ENCODE measurements at regions not wholly inside any gene's neighbourhood (a gene's known extent, or its start where the extent isn't known, plus 50 kb on each side); places are given as distances from the start of the nearest gene placed in this dataset.

DNA sequence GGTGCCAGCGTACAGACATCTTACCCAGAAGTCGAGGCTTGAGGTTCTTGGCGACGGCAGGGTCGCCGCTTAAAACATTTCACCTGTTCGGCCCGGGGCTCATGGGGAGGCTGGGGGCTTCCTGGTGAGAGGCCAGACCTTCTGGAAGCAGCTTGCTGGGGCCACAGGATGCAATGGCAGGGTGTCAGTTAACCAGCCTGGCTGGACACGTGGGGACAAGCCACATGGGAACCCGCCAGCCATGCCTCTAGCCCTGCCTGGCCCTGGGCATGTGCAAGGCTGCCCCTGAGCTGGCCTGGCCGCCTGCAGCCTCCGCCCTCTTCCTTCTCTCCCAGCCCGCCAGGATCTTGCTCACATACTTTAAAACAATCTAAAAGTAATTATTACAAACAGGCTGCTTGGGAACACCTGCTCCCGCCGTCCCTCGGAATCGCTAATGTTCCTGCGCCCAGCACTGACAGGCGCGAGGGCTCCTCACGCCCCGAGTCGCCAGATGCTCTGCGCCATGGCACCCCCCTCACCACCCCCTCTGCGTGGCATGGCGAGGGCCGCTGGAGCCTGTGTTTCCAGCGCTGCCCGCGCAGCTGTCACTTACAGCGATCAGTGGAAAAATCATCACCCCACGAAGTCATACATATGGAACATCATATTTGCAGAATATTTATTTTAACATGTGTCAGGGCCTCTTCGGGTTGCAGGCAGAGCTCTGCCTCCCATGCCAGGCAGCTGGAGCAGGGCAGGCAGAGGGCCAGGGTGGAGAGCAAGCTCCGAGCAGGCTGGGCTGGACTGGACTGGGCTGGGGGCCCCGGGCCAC is 188.7 kb upstream of the GSE1 start:
- DNase-seq (ENCODE audit: low read depth) = no peak

DNA sequence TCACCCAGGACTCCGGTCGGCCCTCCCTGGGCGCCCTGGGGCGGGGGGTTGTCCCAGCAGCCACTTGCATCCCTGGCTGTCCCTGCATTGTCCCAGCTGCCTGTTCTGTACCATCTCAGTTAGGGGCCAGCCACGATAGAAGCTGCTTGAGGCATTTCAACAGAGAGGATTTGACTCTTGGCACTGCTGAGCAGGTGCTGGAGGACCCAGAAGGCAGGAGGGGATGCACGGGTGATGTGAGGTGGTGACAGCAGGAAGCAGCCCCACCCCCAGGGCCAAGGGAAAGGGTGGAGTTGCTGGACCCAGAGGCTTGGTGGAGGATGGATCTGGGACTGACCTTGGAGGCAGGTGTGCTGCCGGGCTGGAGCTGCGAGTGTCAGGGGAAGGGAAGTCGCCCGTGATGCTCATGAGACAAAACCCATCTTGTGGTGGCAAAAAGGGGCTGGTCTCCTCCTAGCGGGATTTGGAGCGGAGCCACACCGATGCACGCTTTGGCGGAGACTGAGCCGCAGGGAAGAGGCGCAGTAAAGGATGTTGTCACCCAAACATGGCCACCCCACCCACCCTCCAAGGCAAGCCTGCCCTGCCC is 188.0 kb upstream of the GSE1 start:
- no peak for DNase-seq (ENCODE audit: low read depth)

DNA sequence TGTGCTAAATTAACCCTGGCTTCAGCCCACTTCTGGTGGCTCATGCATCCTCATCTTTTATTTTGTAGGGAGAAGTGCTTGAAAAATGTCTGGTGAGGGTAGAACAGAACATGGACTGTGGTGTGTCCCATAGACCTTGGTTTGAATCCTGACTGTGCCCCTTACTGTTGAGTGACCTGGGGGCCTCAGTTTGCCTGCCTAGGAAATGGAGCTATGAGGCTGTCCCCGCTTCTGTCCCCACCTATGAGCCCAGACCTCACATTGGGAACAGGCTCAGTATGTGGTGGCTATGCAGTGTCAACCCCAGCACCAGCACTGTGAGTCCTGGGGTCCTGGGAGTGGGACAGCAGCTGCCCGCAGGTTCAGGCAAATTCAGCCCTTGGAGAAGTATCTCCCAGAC is 186.3 kb upstream of the GSE1 start:
- no peak for DNase-seq (ENCODE audit: low read depth)

DNA sequence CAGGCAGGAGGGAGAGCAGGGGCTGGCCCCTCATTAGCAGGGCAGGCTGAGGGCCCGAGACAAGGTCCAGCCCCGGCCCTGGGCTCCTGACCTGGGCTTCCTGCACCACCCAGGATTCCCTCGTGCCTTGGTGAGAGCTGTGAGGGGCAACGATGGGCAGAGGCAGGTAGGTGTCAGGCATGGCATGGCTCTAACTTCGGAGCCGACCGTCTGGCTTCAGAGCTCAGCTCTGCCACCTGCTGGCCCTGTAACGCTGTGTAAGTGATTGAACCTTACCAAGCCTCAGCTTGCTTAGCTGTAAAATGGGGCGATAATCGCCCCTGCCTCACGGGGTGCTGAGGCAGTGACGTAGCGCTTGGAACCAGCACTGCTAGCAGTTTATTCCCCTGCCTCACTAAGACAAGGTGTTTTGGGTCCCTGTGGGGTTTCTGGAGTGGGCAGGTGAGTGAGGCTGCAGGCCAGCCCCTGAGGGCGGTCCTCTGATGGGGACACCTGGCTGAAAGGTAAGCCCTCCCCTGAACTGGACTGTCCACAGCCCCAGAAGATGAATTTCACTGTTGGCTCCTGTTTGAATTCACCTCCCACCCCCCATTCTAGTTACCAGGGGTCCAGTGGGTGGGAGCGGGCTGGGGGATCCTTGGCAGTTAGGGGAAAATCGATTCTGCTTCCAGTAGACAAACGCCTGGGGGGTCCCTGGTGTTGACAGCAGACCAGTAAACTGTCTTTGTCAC is 184.8 kb upstream of the GSE1 start:
- DNase-seq (ENCODE audit: low read depth) = no peak

DNA sequence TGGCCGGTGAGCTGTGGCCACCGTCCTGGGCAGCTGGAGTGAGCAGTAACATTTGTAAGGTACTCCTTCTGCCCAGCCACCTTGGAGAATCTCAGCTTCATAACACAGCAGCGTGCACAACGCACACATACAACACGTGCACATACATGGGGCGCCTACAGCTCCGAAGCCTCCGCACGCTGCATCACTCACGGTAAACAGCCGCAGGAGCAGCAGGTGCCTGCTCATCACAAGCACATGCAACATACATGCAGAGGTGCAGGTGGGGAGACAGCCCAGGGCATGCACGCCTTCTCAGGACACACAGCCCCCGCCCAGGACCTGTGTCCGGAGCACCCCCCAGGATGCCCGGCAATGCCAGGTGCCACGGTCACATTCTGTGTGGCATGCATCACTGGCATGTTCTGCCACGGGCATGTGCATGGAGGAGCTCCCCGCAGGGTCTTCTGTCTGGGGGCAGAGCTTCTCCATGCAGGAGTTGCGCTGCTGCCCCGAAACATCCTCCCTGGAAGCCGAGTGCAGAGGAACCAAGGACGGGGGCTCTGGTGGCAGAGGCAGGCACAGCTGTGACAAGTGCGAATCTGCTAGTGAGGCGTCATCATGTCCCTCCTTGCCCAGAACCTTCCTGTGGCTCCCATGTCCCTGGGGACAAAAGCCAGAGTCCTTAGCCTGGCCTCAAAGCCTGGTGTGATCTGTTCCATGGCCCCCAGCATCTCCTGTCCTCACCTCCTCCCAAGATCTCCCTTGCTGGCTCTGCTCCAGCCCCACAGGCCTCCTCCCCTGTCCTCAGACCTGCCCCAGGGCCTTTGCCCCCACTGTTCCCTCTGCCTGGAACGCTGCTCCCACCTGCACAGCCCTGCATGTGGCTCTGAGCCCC is 184.0 kb upstream of the GSE1 start:
- DNase-seq (ENCODE audit: low read depth) = no peak

DNA sequence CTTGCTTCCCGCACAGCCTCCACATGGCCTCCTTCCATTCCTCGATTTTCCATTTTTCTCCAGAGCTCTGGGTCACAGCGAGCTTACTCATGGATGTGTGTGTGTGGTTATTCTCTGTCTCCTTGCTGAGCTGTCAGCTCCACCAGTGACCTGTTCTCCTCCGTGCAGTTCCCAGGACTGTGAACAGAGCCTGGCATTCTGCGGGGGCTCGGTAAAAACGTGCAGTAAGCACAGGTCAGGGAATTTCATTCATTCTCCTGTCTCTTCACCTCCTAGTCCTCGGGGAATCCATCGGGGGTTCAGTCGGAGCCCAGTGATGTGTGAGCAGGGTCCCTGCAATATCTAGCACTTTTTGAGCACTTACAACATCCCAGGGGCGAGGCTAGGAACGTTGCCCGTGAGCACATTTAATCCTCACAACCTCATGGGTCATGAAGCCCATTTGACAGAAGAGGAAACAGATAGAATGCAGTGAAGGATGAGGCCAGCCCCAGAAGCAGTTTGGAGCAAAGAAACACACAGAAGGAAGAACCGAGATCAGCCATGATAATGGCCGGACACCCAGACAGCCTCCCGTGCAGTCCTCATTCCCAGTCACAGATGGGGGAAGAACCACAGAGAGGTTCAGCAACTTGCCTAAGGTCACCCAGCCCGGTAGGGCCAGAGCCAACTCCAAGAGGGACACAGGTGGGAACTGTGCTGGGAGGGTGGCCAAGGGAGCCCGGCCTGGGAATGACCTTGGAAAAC is 183.2 kb upstream of the GSE1 start:
- no peak for DNase-seq (ENCODE audit: low read depth)

DNA sequence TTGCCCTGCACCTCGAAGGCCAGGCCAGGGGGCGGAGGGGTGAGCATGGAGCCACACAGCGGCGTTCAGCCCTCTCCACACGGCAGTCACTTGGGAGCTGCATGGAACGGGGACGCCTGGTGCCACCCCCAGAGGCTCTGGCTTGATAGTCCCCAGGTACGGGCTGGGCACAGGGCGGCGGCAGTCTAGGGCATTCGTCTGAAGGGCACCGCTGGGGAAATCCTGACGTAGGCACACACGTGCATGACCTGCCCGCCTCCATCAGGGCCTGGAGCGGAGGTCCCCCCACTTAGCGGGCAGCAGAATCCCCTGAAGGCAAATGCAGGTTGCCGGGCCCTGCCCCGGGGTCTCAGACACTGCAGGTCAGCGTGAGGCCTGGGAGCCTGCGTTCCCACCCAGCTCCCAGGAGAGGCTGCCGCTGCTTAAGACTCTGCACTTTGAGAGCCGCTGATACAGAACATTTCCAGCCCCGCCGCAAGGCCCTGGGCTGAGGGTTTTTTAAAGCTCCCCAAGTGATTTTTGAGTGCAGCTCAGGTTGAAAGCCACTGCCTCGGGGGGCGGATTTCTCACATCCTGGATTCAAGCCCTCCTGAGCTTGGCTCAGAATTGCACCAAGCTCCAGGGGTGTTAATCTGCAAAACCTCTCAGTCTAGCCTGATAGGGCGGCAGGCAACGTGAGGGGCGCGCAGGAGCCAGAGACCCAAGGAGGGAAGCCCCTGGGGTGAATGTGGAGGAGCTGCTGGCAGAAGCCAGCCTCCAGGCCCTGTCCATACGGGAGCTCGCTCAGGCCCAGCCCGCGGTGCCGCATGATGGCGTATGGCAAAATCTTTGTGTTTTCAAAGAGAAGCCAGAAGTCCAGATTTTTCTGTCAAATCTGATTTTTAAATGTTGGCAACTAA is 182.3 kb upstream of the GSE1 start:
- no peak for DNase-seq (ENCODE audit: low read depth)

DNA sequence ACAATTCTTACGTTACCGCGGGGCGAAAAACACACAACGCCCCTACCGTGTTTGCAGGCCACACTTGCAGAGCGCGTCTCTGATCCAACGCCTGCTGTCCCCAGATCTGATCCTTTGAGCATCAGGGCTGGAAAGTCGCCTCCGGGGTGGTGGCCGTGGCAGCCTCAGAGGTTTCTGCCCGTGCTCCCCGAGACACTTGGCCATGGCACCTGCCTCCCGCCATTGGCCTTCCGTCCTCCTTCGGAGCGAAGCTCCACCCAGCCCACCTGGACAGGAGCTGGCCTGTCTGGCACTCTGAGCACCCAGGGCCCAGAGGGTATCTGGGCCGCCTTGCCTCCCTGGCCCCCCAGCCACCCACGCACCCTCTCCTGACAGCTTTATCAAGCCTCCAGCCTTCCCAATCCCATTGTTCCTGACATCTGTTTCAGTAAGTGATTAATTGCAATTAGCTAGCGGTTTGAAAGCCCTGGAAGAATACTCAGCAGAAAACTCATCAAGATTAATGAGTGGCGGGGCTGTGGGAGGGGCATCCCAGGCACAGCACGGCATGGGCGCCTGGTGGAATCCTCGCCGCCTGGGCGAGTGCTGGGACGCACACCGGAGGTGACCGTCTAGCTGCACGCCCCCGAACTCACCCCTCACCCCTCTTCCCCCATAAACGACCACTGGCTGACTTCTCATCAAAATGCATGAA is 181.5 kb upstream of the GSE1 start:
- no peak for DNase-seq (ENCODE audit: low read depth)

DNA sequence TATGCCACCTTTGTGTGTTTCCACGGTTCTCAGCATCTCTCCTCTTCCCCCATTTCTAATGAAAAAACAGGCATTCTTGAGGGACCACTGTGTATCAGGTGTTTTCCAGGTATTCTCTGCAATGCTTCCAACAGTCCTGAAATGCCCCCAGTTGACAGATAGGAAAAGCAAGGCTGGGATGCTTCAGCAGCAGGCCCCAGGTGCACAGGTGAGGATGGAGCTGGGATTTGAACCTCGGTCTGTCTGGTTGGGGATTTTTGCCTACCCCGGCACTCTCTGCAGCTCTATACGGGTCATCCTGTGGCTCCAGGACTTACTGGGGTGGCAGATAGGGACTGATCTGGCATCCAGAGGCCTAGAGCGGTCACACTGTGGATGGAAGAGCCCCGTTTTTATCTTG is 180.5 kb upstream of the GSE1 start:
- no peak for DNase-seq (ENCODE audit: low read depth)

DNA sequence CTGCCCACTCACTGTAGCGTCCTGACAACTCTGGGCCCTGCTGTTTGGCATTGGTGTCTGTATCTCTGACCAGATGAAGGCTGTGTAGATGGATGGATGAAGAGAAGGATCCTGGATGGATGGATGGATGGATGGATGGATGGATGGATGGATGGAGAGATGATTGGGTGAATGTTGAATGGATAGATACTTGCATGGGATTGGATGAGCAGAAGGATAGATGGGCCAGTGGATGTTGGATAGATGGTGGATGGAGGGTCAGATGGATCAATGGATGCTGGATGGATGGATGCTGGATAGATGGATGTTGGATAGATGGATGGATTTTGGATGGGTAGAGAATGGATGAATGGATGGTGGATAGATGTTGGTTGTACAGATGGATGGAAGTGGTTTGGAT is 179.6 kb upstream of the GSE1 start:
- DNase-seq (ENCODE audit: low read depth) = no peak

DNA sequence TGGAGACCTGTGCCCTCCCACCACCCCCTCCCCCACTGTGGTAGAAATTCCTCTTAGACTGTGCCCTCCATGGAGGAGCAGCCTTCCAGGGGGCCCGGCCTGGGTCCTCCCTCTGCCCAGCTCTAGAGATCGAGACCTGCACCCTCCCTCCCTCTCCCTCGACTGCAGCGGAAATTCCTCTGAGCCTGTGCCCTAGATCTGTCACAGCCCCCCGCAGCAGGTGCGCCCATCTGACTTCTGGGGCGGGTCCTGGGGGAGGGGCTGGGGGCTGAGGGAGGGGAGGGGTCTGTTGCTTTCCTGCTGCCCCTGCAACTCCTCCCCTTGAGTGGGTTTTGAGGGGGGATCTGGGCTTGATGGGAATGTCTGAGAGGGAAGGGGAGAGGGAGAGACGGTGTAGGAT is 177.8 kb upstream of the GSE1 start:
- DNase-seq (ENCODE audit: low read depth) = no peak

DNA sequence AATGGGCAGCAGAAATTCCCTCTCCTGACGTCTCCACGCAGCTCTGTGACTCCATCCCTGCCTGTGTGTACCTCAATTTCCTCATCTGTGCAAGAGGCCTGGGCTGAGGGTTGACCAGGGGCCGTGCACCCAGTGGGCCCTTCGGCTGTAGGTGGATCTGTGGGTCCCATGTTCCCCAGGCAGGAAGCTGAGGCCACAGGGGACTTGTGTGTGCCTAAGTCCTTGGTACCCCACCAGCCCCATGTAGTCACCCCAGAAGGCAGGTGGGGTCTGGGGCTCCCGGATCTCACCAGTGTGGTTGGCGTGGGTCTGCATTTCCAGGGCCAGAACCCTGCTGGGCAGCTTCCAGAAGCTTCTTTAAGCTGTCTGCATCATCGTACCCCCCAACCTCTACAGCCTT is 177.4 kb upstream of the GSE1 start:
- DNase-seq (ENCODE audit: low read depth) = no peak

DNA sequence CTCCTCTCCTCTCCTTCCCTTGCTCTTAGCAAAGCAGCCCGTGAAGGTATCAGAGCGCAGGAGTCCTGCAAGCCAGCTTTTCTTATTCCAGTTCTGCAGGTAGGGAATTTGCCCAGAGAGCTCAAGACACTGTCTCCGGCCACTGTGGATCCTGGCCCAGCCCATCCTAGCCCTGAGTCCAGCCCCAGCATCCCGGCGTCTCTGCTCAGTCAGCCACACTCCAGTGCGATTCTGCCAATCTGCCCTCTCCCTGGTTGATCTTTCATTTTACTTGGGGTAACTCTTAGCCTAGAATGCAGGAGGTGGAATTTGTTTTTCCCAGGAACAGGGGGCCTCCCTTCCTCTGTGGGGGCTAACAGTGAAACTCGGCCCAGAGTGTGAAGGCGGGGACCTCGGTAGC is 176.9 kb upstream of the GSE1 start:
- DNase-seq (ENCODE audit: low read depth) = no peak

DNA sequence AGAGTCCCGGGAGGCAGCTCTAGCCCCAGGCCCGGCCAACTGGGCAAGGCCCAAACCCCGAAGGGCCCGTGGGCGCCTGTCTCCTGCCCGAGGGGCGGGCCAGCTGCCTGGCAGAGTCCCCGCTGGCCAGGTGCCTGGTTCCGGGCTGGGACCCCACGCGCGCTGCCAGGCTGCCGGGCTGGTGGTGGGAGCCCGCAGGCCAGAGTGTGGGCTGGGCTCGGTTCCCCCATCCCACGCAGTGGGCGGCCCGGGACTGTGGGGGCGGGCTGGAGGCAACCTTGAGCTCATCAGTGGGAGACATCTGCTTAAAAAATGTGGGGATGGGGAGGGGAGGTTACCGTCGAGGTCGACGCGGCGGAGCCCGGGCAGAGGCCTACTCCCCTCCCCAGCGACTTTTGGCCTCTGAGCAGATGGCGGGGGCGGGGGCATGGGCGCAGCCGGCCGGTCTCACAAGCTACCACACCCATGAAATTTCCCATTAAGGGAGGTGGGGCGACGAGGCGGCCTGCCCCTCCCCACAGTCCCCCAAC is 176.4 kb upstream of the GSE1 start:
- DNase-seq (ENCODE audit: low read depth) = no peak

DNA sequence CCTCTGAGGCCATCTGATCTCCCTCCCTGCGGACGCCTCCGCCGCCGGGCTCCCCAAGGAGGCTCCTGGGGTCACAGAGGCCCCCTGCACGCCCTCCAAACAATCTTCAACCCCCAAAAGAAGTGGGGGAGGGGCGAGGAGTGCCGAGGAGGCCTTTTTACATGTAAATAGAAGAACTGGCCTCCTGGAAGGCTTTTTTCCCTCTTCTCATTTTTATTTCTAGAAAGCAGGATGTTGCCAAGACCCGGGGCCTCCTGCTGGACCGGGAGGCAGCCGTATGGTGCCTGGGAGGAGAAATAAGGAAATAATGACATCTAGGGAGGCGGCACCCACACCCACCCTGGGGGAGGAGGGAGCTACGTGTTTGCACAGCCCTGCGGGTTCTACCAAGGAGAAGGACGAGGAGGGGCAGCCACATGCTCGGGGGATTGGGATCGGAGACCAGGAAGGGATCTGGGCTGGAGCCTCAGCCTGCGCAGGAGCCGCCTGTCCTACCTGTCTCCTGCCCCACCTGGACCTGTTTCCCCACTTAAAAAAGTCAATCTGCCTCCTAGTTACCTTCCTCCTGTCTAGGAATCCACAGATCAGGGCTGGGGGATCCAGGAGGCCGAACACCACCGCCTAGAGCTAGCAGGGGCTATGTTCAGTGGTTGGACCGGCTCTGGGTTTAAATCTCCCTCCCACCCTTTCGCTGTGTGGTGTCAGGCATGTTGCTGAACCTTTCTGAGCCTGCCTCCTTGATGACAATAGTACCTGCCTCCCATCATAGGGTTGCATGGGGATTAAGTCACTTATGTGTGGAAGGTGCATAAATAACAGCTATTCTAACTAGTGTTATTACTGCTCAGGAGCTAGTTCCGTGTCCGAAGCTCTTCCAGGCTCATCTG is 175.7 kb upstream of the GSE1 start:
- no peak for DNase-seq (ENCODE audit: low read depth)

DNA sequence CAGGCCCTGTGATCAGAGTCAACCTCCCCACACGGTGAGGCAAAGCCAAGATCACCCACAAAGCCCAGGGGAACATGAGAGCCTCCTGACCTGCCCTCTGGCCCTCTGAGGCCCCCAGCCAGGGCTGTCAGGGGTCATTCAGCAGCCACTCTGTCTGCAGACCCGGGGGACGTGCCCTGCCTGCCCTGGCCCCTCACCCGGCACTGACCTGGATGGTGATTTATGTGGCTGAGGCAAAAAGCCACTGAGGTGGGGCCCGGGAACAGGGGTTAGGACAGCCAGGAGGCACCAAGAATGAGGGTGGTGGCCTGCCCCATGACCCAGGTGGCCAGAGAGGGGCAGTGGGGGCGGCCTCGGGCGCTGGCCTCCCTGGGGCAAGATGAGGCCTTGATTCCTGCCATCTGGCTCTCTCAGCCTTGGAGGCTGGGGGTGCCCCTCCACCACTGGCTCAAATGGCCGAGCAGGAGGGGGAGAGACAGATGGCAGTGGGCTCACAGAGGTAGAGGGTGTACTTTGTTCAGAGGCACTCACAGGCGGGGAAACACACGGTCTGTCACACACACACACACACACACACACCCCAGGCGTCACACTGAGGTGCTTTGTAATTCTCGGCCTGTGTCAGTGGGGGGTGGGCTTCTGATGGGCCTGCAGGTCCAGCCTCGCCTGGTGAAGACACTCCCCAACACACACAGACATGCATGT is 174.0 kb upstream of the GSE1 start:
- no peak for DNase-seq (ENCODE audit: low read depth)

DNA sequence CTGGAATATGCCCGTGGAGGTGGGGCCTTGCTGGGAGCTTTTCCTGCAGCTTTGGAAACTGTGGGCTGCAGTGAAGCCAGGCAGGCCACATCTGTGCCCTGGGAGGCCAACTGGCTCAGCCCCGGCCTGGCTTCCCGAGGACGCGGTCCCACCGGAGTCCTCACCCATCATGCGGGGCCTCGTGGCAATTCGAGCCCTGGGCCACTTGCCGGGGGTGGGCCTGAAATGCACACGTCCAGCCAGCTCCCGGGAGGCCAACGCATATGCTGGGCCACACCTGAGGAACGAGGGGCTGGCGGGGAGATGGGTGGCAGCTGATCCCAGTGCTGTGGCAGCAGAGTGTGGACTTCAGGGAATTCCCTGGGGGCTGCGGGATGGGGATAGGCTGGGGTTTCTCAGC is 172.4 kb upstream of the GSE1 start:
- no peak for DNase-seq (ENCODE audit: low read depth)

Measured in fibroblast of gingiva (primary cell).